Neural cell (in vitro differentiated cells): ENCODE measurements at regions not wholly inside any gene's neighbourhood (a gene's known extent, or its start where the extent isn't known, plus 50 kb on each side); places are given as distances from the start of the nearest gene placed in this dataset.

Experiments used
- H2AFZ ChIP-seq: fragments of 200-600, 300-800 bp; sonication (generic), shearing (Covaris generic); 2 replicates; pipeline ENCODE4 v1.6.0; 2014; ENCODE audit warnings: low read depth, mild to moderate bottlenecking, antibody characterized with exemption, low read length, moderate library complexity
- H3F3A ChIP-seq: fragments of 200-600 bp; shearing (Covaris generic); 2 replicates; pipeline ENCODE4 v1.6.1; 2016; ENCODE audit warnings: mild to moderate bottlenecking, moderate library complexity, mixed read lengths, antibody characterized with exemption, low read length; ENCODE audit not compliant: insufficient read depth, poor library complexity, severe bottlenecking
- H3K27ac ChIP-seq: fragments of 200-600, 300-800 bp; sonication (generic), shearing (Covaris generic); 2 replicates; pipeline ENCODE4 v1.5.1; 2014; ENCODE audit warnings: mild to moderate bottlenecking, low read length, moderate library complexity
- H3K27me3 ChIP-seq: fragments of 300-800, 200-600 bp; sonication (generic), shearing (Covaris generic); 2 replicates; pipeline ENCODE4 v1.6.0; 2014; ENCODE audit warnings: mild to moderate bottlenecking, low read depth, low read length, moderate library complexity; ENCODE audit not compliant: insufficient read depth
- H3K36me3 ChIP-seq: fragments of 300-800, 200-600 bp; sonication (generic), shearing (Covaris generic); 2 replicates; pipeline ENCODE4 v1.5.1; 2014; ENCODE audit warnings: mild to moderate bottlenecking, antibody characterized with exemption, low read length, moderate library complexity; ENCODE audit not compliant: insufficient read depth
- H3K4me2 ChIP-seq: fragments of 300-800, 200-600 bp; sonication (generic), shearing (Covaris generic); 2 replicates; pipeline ENCODE4 v1.6.0; 2014; ENCODE audit warnings: mild to moderate bottlenecking, low read length
- H3K4me3 ChIP-seq: fragments of 300-800, 200-600 bp; sonication (generic), shearing (Covaris generic); 2 replicates; pipeline ENCODE4 v1.5.1; 2014; ENCODE audit warnings: mild to moderate bottlenecking, low read length, moderate library complexity
- H3K79me2 ChIP-seq: fragments of 200-600 bp; shearing (Covaris generic); replicated peaks from 2 replicates; pipeline ENCODE4 v1.6.0; 2014; ENCODE audit warnings: mild to moderate bottlenecking, low read length, moderate library complexity; ENCODE audit not compliant: insufficient read depth
- H3K9ac ChIP-seq: fragments of 300-800, 200-600 bp; sonication (generic), shearing (Covaris generic); 2 replicates; pipeline ENCODE4 v1.6.1; 2016; ENCODE audit warnings: mild to moderate bottlenecking, low read length, mixed read lengths
- H3K9me2 ChIP-seq: fragments of 200-600 bp; shearing (Covaris generic); 2 replicates; pipeline ENCODE4 v1.6.1; 2016; ENCODE audit warnings: mild to moderate bottlenecking, low read length, mixed read lengths; ENCODE audit not compliant: insufficient read depth
- H3K9me3 ChIP-seq: fragments of 200-600, 300-800 bp; sonication (generic), shearing (Covaris generic); 2 replicates; pipeline ENCODE4 v1.6.1; 2016; ENCODE audit warnings: mild to moderate bottlenecking, mixed run types, low read length, moderate library complexity, mixed read lengths
- H4K20me1 ChIP-seq: fragments of 200-600 bp; shearing (Covaris generic); 2 replicates; pipeline ENCODE4 v1.6.1; 2016; ENCODE audit warnings: mild to moderate bottlenecking, mixed run types; ENCODE audit not compliant: insufficient read depth
- CTCF ChIP-seq: fragments of 450-650 bp; IDR thresholded peaks from 2 replicates; pipeline ENCODE4 v1.5.1; 2014; ENCODE audit warnings: antibody characterized with exemption, mild to moderate bottlenecking, moderate library complexity; ENCODE audit not compliant: poor library complexity, severe bottlenecking
- EP300 ChIP-seq: fragments of 450-650 bp; conservative IDR thresholded peaks from 2 replicates; pipeline ENCODE4 v1.6.1; 2014; ENCODE audit warnings: antibody characterized with exemption, mild to moderate bottlenecking, moderate library complexity; ENCODE audit not compliant: poor library complexity, severe bottlenecking
- EZH2 ChIP-seq: fragments of 200-600, 300-800 bp; shearing (Covaris generic), sonication (generic); IDR thresholded peaks from 2 replicates; pipeline ENCODE4 v1.6.1; 2014; ENCODE audit warnings: antibody characterized with exemption, low read length, borderline replicate concordance, mild to moderate bottlenecking; ENCODE audit not compliant: insufficient read depth, poor library complexity, severe bottlenecking
- MXI1 ChIP-seq: fragments of 450-650 bp; conservative IDR thresholded peaks from 2 replicates; pipeline ENCODE4 v1.6.1; 2014; ENCODE audit warnings: antibody characterized with exemption, mild to moderate bottlenecking; ENCODE audit not compliant: poor library complexity, severe bottlenecking
- POLR2AphosphoS5 ChIP-seq: IDR thresholded peaks from 2 replicates; pipeline ENCODE4 v1.6.1; 2012
- RAD21 ChIP-seq: fragments of 450-650 bp; conservative IDR thresholded peaks from 2 replicates; pipeline ENCODE4 v1.6.1; 2014; ENCODE audit warnings: antibody characterized with exemption, mild to moderate bottlenecking, moderate library complexity
- REST ChIP-seq: IDR thresholded peaks from 2 replicates; pipeline ENCODE4 v1.6.1; 2012; ENCODE audit warnings: borderline replicate concordance
- SMC3 ChIP-seq: fragments of 450-650 bp; conservative IDR thresholded peaks from 2 replicates; pipeline ENCODE4 v1.6.1; 2014; ENCODE audit warnings: antibody characterized with exemption, mild to moderate bottlenecking, moderate library complexity; ENCODE audit not compliant: poor library complexity
- TAF1 ChIP-seq: IDR thresholded peaks from 2 replicates; pipeline ENCODE4 v1.6.1; 2012; ENCODE audit warnings: low read depth

GRCh38 chr2:142321706-142322280 is 191.0 kb upstream of the LRP1B start:
- Histone ChIP-seq H3K79me2 (no peaks in the 10 kb centered on the region), H2AFZ (no peak overlapping the region), H3K9me2 (no peaks in the 10 kb centered on the region), H3K9me3 (no peaks in the 10 kb centered on the region), H3K4me3 (no peak overlapping the region), H3K27ac (no peak overlapping the region), H3F3A (no peaks in the 10 kb centered on the region), H3K27me3 (no peaks in the 10 kb centered on the region), H3K9ac (no peak overlapping the region), H3K4me2 (no peak overlapping the region), H4K20me1 (no peaks in the 10 kb centered on the region), H3K36me3 (no peaks in the 10 kb centered on the region)
- TF ChIP-seq EZH2 (no peak), CTCF (no peak), RAD21 (no peak), REST (no peak), SMC3 (no peak), POLR2AphosphoS5 (no peak), EP300 (no peak), MXI1 (no peak), TAF1 (no peak)

GRCh38 chr2:142320067-142320466 is 189.3 kb upstream of the LRP1B start:
- Histone ChIP-seq H3K79me2 (no peaks in the 10 kb centered on the region), H3K9me3 (no peaks in the 10 kb centered on the region), H3K27ac (peak overlapping the region; percentile 32), H3K27me3 (no peaks in the 10 kb centered on the region), H3K4me2 (no peak overlapping the region), H3F3A (no peaks in the 10 kb centered on the region), H3K4me3 (no peak overlapping the region), H3K9me2 (no peaks in the 10 kb centered on the region), H2AFZ (no peak overlapping the region), H3K36me3 (no peaks in the 10 kb centered on the region), H3K9ac (no peak overlapping the region), H4K20me1 (no peaks in the 10 kb centered on the region)
- TF ChIP-seq MXI1: no peak
- TF ChIP-seq TAF1: no peak
- TF ChIP-seq SMC3: no peak
- TF ChIP-seq RAD21: no peak
- TF ChIP-seq POLR2AphosphoS5: no peak
- TF ChIP-seq EZH2: no peak
- TF ChIP-seq EP300: peak; percentile 12
- TF ChIP-seq REST: no peak
